GM21447 (cell line): ENCODE measurements at regions not wholly inside any gene's neighbourhood (a gene's known extent, or its start where the extent isn't known, plus 50 kb on each side); places are given as distances from the start of the nearest gene placed in this dataset.
A peak's percentile ranks its signal among the peaks of the same experiment; 100 is the strongest.

Experiments
- ATAC-seq: cut with Tn5 transposase; IDR thresholded peaks from one replicate; pipeline ENCODE4 v1.9.1; 2021; ENCODE audit not compliant: unreplicated experiment

GRCh38 chr10:81093056-81093455 is 555.4 kb downstream of the SH2D4B start:
- ATAC-seq = no peak

- no peak for ATAC-seq
These were observed 557.5 kb downstream of the SH2D4B start for GRCh38 chr10:81095238-81095637.

DNA sequence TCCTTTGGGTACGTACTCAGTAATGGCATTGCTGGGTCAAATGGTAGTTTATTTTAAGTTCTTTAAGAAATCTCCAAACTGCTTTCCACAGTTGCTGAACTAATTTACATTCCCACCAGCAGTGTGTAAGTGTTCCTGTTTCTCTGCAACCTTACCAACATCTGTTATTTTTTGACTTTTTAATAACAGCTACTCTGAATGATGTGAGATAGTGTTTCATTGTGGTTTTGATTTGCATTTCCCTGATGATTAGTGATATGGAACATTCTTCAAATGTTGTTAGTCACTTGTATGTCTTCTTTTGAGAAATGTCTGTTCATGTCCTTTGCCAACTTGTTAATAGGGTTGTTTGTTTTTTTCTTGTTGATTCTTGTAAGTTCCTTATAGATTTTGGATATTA is 558.9 kb downstream of the SH2D4B start:
- no peak for ATAC-seq

DNA sequence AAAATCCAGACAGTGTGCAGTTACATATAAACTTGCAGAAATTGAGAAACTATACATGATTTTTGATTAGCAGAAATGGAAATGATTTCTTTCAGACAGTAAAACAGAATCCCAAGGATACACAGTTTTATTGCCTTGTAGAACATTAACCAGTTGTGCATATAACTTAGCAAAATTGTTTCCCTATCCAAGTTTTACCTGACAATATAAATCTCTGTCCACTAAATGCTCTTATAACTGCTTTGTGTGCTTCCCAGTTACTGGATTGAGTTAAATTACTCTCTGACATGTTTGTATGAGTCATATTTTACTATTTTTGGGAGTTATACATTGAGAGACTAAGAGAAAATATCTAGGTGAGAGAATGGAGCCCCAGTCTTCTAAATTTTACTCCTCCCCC is 563.4 kb downstream of the SH2D4B start:
- no peak for ATAC-seq

DNA sequence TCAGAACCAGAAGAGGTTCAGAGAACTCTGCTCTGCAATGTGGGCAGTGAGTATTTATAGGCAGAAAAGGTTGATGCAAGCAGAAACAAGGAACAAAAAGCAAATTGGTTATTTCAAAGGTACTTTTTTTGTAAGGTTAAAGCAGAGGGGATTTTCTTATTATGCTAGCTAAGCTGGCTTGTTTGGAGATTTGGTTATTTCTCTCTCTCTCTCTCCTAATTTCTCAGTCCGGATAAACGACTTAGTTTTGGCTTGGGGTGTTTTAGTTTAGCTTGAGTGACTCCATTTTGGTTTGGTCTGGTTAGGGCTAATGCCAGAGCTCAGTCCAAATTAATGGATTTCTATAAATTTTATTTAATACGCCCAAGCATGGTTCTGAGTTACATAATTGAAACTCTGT is 566.8 kb downstream of the SH2D4B start:
- no peak for ATAC-seq

- peak; percentile 79 for ATAC-seq
These were observed 571.0 kb downstream of the SH2D4B start for GRCh38 chr10:81108516-81109199.

DNA sequence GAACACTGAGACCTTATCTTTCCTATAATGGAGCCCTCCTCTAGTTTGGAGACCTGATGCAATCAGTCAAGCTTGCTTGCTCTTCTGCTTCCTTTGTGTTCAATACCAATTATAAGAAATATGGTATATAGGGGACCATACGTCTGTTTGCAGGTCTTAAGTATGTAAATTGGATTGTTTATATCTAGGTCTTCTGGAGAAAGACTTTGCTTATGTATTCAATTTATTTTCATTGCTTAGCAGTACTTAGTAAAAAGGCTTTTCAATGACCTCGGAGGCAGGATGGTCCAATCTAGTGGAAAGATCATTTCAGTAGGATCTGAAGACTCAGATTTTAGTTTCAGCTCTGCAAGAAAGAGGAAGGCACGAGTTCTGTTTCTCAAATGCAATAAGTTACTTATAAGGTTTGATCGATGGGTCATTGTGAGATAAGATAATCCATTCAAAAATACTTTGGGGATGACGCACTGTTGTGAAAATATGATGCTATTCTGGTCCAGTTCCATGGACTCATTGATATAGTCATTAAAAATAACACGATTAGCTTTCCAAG is 571.6 kb downstream of the SH2D4B start:
- ATAC-seq = peak; percentile 21

GRCh38 chr10:81116201-81116600 is 578.5 kb downstream of the SH2D4B start:
- no peak for ATAC-seq

- no peak for ATAC-seq
These were observed 579.3 kb downstream of the SH2D4B start for GRCh38 chr10:81116990-81117389.

- ATAC-seq = no peak
These were observed 590.2 kb downstream of the SH2D4B start for GRCh38 chr10:81127931-81128330.

DNA sequence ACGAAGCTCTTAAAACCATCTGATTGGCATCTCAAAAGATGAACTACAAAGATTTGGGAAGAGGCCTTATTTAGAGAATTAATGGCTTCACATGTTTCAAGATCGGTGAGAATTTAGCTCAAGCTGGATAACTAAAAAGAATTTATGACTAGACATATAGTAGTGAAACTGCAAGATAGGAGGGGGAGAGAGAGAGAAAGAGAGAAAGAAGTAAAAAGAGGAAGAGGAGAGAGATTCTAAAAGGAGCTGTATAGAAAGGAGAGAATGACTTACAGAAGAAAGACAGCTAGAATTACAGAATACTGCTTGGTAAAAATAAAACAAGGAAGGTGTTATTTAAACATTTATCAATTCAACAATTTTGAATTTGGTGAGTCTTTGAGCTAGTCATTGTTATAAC is 592.3 kb downstream of the SH2D4B start:
- ATAC-seq = no peak

GRCh38 chr10:81135851-81136250 is 598.1 kb downstream of the SH2D4B start:
- ATAC-seq = peak; percentile 85

GRCh38 chr10:81136261-81136660 is 598.6 kb downstream of the SH2D4B start:
- no peak for ATAC-seq

DNA sequence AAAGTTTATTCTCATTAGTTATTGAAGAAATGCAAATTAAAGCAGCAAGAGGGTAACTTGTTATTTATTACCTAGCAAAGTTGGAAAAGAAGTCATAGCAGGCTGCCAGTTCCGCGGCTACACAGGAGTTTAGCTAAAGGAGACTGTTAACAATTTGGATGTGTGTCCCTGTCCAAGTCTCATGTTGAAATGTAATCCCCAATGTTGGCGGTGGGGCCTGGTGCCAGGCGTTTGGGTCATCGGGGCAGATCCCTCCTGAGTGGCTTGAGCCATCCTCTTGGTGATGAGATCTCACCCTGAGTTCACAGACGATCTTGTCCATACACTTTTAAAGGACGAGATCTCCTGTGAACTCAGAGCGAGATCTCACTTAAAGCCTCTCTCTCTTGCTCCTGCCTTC is 608.3 kb downstream of the SH2D4B start:
- ATAC-seq = no peak

- ATAC-seq = no peak
These were observed 608.7 kb downstream of the SH2D4B start for GRCh38 chr10:81146436-81146835.

GRCh38 chr10:81152656-81153055 is 615.0 kb downstream of the SH2D4B start:
- ATAC-seq = no peak

GRCh38 chr10:81157681-81158080 is 620.0 kb downstream of the SH2D4B start:
- ATAC-seq = no peak

DNA sequence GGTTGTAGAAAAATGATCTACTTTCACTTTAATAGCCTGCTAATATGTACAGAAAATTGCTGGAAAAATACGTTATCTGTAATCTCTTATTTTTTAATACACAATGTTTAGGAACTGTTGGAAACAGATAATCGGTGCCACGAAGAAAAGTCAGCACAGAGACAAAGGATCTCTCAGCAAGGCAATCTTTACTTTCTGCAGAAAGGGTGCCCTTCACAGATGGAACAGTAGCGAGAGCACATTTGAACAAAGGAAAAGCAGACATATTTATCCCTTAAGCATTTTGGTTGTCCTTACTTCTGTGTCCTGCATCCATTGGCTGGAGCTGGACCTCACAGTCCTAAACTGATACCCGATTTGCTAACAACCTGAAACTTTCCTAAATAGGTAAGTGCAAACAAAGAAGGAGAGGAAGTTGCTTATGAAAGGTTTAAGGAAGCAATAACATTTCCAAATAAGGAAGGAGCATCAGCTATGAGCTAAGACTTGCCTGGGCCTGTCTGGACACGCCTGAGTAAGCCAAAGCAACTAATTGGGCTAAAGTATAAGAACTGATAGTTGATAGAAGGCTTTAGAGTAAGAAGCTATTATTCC is 640.0 kb downstream of the SH2D4B start:
- no peak for ATAC-seq

GRCh38 chr10:81179324-81179723 is 641.6 kb downstream of the SH2D4B start:
- no peak for ATAC-seq

- no peak for ATAC-seq
These were observed 642.2 kb downstream of the SH2D4B start for GRCh38 chr10:81179805-81180452.

DNA sequence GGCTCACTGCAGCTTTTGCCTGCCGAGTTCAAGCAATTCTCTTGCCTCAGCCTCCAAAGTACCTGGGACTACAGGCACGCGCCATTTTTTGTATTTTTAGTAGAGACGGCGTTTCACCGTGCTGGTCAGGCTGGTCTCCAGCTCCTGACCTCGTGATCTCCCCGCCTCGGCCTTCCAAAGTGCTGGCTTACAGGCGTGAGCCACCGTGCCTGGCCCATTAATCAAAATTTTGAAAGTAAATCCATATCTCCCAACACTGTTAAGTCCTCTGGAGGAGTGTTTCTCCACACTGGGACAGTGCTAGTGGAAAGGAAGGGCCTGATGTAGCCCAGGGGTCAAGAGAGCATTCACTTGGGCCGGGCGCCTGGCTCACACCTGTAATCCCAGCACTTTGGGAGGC is 644.6 kb downstream of the SH2D4B start:
- ATAC-seq = no peak

GRCh38 chr10:81192221-81192788 is 654.6 kb downstream of the SH2D4B start:
- ATAC-seq = no peak
